K562 (cell line): ENCODE measurements at regions not wholly inside any gene's neighbourhood (a gene's known extent, or its start where the extent isn't known, plus 50 kb on each side); places are given as distances from the start of the nearest gene placed in this dataset.

Experiments
- ATAC-seq: fragments of 200-7000 bp; cut with Tn5 transposase; 3 replicates; pipeline ENCODE4 v1.9.1; 2020; ENCODE audit warnings: moderate library complexity
- BruUV-seq: library from RNA; stranded (reverse); fragments of 400-500 nt; replicated peaks from 2 replicates; lab custom pipeline; 2021; lab: Mats Ljungman, UMichigan
- CTCF ChIA-PET: fragments of 300-600 bp; formaldehyde crosslinking; extraction: SDS; loops from one replicate; lab custom pipeline; 2021; ENCODE audit warnings: low intra/inter-chr PET ratio; lab: Yijun Ruan, JAX
- POLR2A ChIA-PET: fragments of 300-600, 350-650 bp; sonication (Branson Sonifier 250); formaldehyde crosslinking; extraction: SDS; loops from one replicate; lab custom pipeline; 2021; ENCODE audit warnings: antibody characterized with exemption, inconsistent platforms; lab: Yijun Ruan, JAX
- DNase-seq, 4 experiments: peaks; one replicate each; pipeline versions ENCODE4 v3.0.0 to v3.0.0-alpha.2; 2011 to 2018; ENCODE audit warnings: low spot score in 3 of 4, mixed read lengths in 3 of 4; ENCODE audit errors: extremely low read depth in 1 of 4
- FAIRE-seq: peaks from 2 replicates; lab custom pipeline; 2011; peaks lifted over from hg19 to GRCh38; lab: Jason Lieb, UNC
- H2AFZ ChIP-seq: 2 replicates; pipeline ENCODE4 v1.6.0; 2011; ENCODE audit warnings: low read depth, low read length, control low read depth, inconsistent platforms
- H3K27ac ChIP-seq: fragments of 200-600 bp; 3 replicates; pipeline ENCODE4 v1.8.0; 2011; ENCODE audit warnings: low read depth, mild to moderate bottlenecking, control low read depth, inconsistent platforms, low read length, moderate library complexity, mixed read lengths; ENCODE audit errors: extremely low read depth
- H3K27me3 ChIP-seq, 2 experiments: fragments of 300-600 bp in 1 of 2; 2 replicates in 1 of 2; 3 replicates in 1 of 2; pipeline versions ENCODE4 v1.6.0 to v1.8.0; 2011; ENCODE audit warnings: inconsistent platforms in 2 of 2, low read length in 2 of 2, mild to moderate bottlenecking in 1 of 2, mixed read lengths in 1 of 2, moderate library complexity in 1 of 2; ENCODE audit not compliant: control insufficient read depth in 2 of 2, insufficient read depth in 2 of 2
- H3K36me3 ChIP-seq: fragments of 300-600 bp; 3 replicates; pipeline ENCODE4 v1.8.0; 2011; ENCODE audit warnings: mild to moderate bottlenecking, low read length, inconsistent platforms; ENCODE audit not compliant: control insufficient read depth, insufficient read depth
- H3K4me1 ChIP-seq, 2 experiments: fragments of 200-600 bp in 1 of 2; replicated peaks in 1 of 2; 2 replicates in 1 of 2; 3 replicates in 1 of 2; pipeline versions ENCODE4 v1.5.1 to v1.8.0; 2011; ENCODE audit warnings: inconsistent platforms in 2 of 2, low read length in 2 of 2, mild to moderate bottlenecking in 1 of 2, mixed read lengths in 1 of 2, moderate library complexity in 1 of 2; ENCODE audit not compliant: control insufficient read depth in 2 of 2, insufficient read depth in 2 of 2
- H3K4me2 ChIP-seq: 2 replicates; pipeline ENCODE4 v1.6.1; 2011; ENCODE audit warnings: low read length, control low read depth, inconsistent platforms, mixed read lengths; ENCODE audit not compliant: insufficient read depth
- H3K4me3 ChIP-seq: fragments of 200-600 bp; sonication (generic), shearing (Covaris generic); 2 replicates; pipeline ENCODE4 v1.5.1; 2016; ENCODE audit warnings: control low read depth, inconsistent platforms
- H3K79me2 ChIP-seq: fragments of 200-600 bp; 3 replicates; pipeline ENCODE4 v1.8.0; 2011; ENCODE audit warnings: low read length, inconsistent platforms; ENCODE audit not compliant: control insufficient read depth, insufficient read depth
- H3K9ac ChIP-seq, 2 experiments: 2 replicates each; pipeline versions ENCODE4 v1.6.0 to v1.6.1; 2011; ENCODE audit warnings: low read depth in 2 of 2, low read length in 2 of 2, control low read depth in 1 of 2, inconsistent platforms in 1 of 2, mild to moderate bottlenecking in 1 of 2, mixed read lengths in 1 of 2; ENCODE audit not compliant: insufficient read depth in 1 of 2
- H3K9me1 ChIP-seq: one replicate; pipeline ENCODE4 v1.6.0; 2011; ENCODE audit warnings: inconsistent platforms, mild to moderate bottlenecking, low read length, moderate library complexity; ENCODE audit not compliant: control insufficient read depth, insufficient read depth
- H3K9me3 ChIP-seq: replicated peaks from 2 replicates; pipeline ENCODE4 v1.5.1; 2011; ENCODE audit warnings: low read depth, low read length, inconsistent platforms; ENCODE audit not compliant: control insufficient read depth, insufficient read depth
- H4K20me1 ChIP-seq: replicated peaks from 2 replicates; pipeline ENCODE4 v1.6.1; 2011; ENCODE audit warnings: low read length, inconsistent platforms, mixed read lengths; ENCODE audit not compliant: control insufficient read depth, insufficient read depth
- BDP1 ChIP-seq: IDR thresholded peaks from 3 replicates; pipeline ENCODE4 v1.6.1; 2011; ENCODE audit not compliant: insufficient read length, insufficient read depth
- ESRRB ChIP-seq: fragments of 250-450 bp; sonication (Bioruptor Pico); IDR thresholded peaks from 2 replicates; pipeline ENCODE4 v1.5.0; 2020; ENCODE audit warnings: mild to moderate bottlenecking, moderate library complexity, borderline replicate concordance
- GABPB1 ChIP-seq: sonication (generic); formaldehyde crosslinking; IDR thresholded peaks from 2 replicates; pipeline ENCODE4 v1.8.0; 2022; ENCODE audit warnings: mild to moderate bottlenecking, missing genetic modification reagents
- HDAC1 ChIP-seq, 2 experiments: fragments of 450-650 bp; IDR thresholded peaks; 2 replicates each; pipeline ENCODE4 v1.6.1; 2016 to 2017; ENCODE audit warnings: inconsistent platforms in 1 of 2, mild to moderate bottlenecking in 1 of 2, moderate library complexity in 1 of 2
- HDGF ChIP-seq: fragments of 450-650 bp; IDR thresholded peaks from 2 replicates; pipeline ENCODE4 v1.6.1; 2016
- NR3C1 ChIP-seq: sonication (generic); formaldehyde crosslinking; IDR thresholded peaks from 2 replicates; pipeline ENCODE4 v1.8.1; 2022; ENCODE audit warnings: missing genetic modification reagents
- PHF21A ChIP-seq: fragments of 450-650 bp; IDR thresholded peaks from 2 replicates; pipeline ENCODE4 v1.6.1; 2017; ENCODE audit warnings: low read depth, borderline replicate concordance
- SMAD3 ChIP-seq: fragments of 450-650 bp; formaldehyde crosslinking; conservative IDR thresholded peaks from 2 replicates; pipeline ENCODE4 v1.4.0; 2020; ENCODE audit warnings: mild to moderate bottlenecking
- SP2 ChIP-seq: IDR thresholded peaks from 2 replicates; pipeline ENCODE4 v1.6.1; 2011; ENCODE audit warnings: mild to moderate bottlenecking, low read depth, low read length, moderate library complexity; ENCODE audit not compliant: poor library complexity, severe bottlenecking; ENCODE audit errors: extremely low read depth
- TEAD4 ChIP-seq, 2 experiments: sonication (generic) in 1 of 2; formaldehyde crosslinking in 1 of 2; IDR thresholded peaks; 2 replicates each; pipeline versions ENCODE4 v1.6.1 to v1.8.0; 2012 to 2022; ENCODE audit warnings: borderline replicate concordance in 1 of 2, inconsistent platforms in 1 of 2, low read length in 1 of 2, mild to moderate bottlenecking in 1 of 2, missing genetic modification reagents in 1 of 2
- WGBS: fragments of 100-300 bp; shearing (Covaris generic); methylation state at CpG from one replicate; pipeline ENCODE4 v1.1.6; 2016; ENCODE audit warnings: low coverage, mixed read lengths; ENCODE audit not compliant: insufficient coverage; ENCODE audit errors: missing lambda C conversion rate; 5-methylcytosine and 5-hydroxymethylcytosine counted together
- in situ Hi-C: fragments of 300-500 bp; cut with MboI; formaldehyde crosslinking; loops from 4 replicates; pipeline ENCODE4 v1.15.0; 2018; ENCODE audit warnings: inconsistent platforms, mixed read lengths
- intact Hi-C: fragments of 100-400 bp; cut with micrococcal nuclease; formaldehyde crosslinking; loops from 2 replicates; pipeline ENCODE4 v1.14.2; 2022
- TF ChIP-seq, protein P1 (sequence below): fragments of 250-450 bp; sonication (Bioruptor Pico); IDR thresholded peaks from 2 replicates; pipeline ENCODE4 v1.8.0; 2021; ENCODE audit warnings: mild to moderate bottlenecking, moderate library complexity
- TF ChIP-seq, protein P2 (sequence below): fragments of 450-650 bp; IDR thresholded peaks from 2 replicates; pipeline ENCODE4 v1.6.1; 2016

DNA sequence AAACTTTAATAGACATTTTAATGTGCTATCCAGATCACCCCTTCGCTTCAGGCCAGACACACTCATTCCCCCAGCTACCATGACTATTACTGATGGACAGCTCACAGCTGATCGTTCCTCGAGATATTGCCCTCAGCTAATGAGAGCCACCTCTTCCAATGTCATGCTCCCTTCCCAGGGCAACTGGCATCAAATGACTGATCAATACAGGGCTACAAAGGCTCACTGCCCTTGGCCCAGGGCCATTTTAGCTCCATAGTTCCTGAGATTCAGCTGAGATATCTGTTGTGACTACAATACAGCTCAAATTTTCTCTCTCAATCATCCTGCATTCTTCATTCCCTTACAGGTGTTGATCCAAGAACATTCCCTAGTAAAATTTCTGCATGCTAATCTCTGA is 104.5 kb upstream of the PKN2 start:
- DNase-seq = no peak

DNA sequence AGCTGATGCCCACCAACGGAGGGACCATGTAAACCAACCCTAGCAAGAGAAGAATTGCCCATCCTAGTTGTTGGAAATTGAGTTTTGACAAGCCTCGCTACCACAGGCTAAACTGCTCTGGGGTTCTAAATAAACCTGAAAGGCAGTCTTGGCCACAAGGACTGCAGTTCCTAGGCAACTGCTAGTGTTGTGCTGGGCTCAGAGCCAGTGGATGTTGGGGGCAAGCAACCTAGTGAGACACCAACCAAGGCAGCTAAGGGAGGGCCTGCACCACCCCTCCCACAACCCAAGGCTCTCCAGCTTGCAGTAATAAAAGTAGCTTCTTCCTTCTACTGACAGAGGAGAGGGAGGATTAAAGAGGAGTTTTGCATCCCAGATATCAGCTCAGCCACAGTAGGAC is 102.4 kb upstream of the PKN2 start:
- H3K9me1 ChIP-seq = no peaks in the 10 kb centered on the region
- intact Hi-C loops (no loop called here), in situ Hi-C loops (no loop called here)
- no peaks in the 10 kb centered on the region for H4K20me1 ChIP-seq
- H2AFZ ChIP-seq = no peak overlapping the region
- 0% methylated on average over 2 of the region's 2 CpGs for WGBS
- no peak overlapping the region for H3K4me3 ChIP-seq
- FAIRE-seq = no peak
- no peaks in the 10 kb centered on the region for H3K27me3 ChIP-seq
- H3K27ac ChIP-seq = no peak overlapping the region
- no peak for ATAC-seq
- H3K9ac ChIP-seq = no peak overlapping the region
- no peaks in the 10 kb centered on the region for H3K36me3 ChIP-seq
- no peak for DNase-seq
- no peak overlapping the region for H3K4me2 ChIP-seq
- TF ChIP-seq NR3C1 (no peak), TEAD4 (IDR thresholded peaks at IDR 0.05; ENCODE audit: low read length) (no peak), TEAD4 (CRISPR knock-in tag; IDR thresholded peaks at IDR 0.05; ENCODE audit: borderline replicate concordance) (no peak), SMAD3 (CRISPR knock-in tag) (no peak), ESRRB (CRISPR knock-in tag) (no peak), PHF21A (no peak), GABPB1 (CRISPR knock-in tag) (no peak), BDP1 (no peak), HDGF (no peak)
- TF ChIP-seq, protein P1, sequence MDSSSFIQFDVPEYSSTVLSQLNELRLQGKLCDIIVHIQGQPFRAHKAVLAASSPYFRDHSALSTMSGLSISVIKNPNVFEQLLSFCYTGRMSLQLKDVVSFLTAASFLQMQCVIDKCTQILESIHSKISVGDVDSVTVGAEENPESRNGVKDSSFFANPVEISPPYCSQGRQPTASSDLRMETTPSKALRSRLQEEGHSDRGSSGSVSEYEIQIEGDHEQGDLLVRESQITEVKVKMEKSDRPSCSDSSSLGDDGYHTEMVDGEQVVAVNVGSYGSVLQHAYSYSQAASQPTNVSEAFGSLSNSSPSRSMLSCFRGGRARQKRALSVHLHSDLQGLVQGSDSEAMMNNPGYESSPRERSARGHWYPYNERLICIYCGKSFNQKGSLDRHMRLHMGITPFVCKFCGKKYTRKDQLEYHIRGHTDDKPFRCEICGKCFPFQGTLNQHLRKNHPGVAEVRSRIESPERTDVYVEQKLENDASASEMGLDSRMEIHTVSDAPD = no peak
- H3K4me1 ChIP-seq = no peaks in the 10 kb centered on the region
- ChIA-PET POLR2A (no interaction called here), CTCF (no interaction called here)
- no TSS peak for BruUV-seq
- H3K79me2 ChIP-seq = no peaks in the 10 kb centered on the region
- H3K9me3 ChIP-seq = no peaks in the 10 kb centered on the region

More for the DNA sequence above, 104.5 kb upstream of the PKN2 start:
- no peaks in the 10 kb centered on the region for H3K4me1 ChIP-seq
- FAIRE-seq = no peak
- no peaks in the 10 kb centered on the region for H3K79me2 ChIP-seq
- no peaks in the 10 kb centered on the region for H3K36me3 ChIP-seq
- H3K27me3 ChIP-seq = no peaks in the 10 kb centered on the region
- H3K9me1 ChIP-seq = no peaks in the 10 kb centered on the region
- no peak for ATAC-seq
- CTCF ChIA-PET = no interaction called here
- intact Hi-C loops = no loop called here
- H3K4me3 ChIP-seq = no peak overlapping the region
- H4K20me1 ChIP-seq = no peaks in the 10 kb centered on the region
- no peak overlapping the region for H3K9ac ChIP-seq
- no peak overlapping the region for H3K27ac ChIP-seq
- no peak overlapping the region for H3K4me2 ChIP-seq
- in situ Hi-C loops = no loop called here
- no TSS peak for BruUV-seq
- H3K9me3 ChIP-seq = no peaks in the 10 kb centered on the region
- H2AFZ ChIP-seq = no peak overlapping the region
- POLR2A ChIA-PET = interaction anchor here (0.6 kb wide), 1 partner anchor 10 kb away, joined by 3 read pairs; no protein-coding TSS in a partner anchor
- TF ChIP-seq SP2 (no peak), HDAC1 (IDR thresholded peaks at IDR 0.05) (no peak)
- TF ChIP-seq, protein P2, sequence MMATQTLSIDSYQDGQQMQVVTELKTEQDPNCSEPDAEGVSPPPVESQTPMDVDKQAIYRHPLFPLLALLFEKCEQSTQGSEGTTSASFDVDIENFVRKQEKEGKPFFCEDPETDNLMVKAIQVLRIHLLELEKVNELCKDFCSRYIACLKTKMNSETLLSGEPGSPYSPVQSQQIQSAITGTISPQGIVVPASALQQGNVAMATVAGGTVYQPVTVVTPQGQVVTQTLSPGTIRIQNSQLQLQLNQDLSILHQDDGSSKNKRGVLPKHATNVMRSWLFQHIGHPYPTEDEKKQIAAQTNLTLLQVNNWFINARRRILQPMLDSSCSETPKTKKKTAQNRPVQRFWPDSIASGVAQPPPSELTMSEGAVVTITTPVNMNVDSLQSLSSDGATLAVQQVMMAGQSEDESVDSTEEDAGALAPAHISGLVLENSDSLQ = peak; percentile 31; the same call in 1 of the 2 replicates
- WGBS = 0% methylated on average over 3 of the region's 3 CpGs
